Omental fat pad (tissue), 3 donors: ENCODE measurements at regions not wholly inside any gene's neighbourhood (a gene's known extent, or its start where the extent isn't known, plus 50 kb on each side); places are given as distances from the start of the nearest gene placed in this dataset.

Source experiments
- ATAC-seq: fragments of 150-250 bp; one replicate; pipeline ENCODE4 v1.9.1; 2016; ENCODE audit warnings: mild to moderate bottlenecking, moderate library complexity; ENCODE audit not compliant: low FRiP score
- DNase-seq: peaks from one replicate; pipeline ENCODE4 v3.0.0-alpha.2; 2019; ENCODE audit warnings: low spot score
- CTCF ChIP-seq, 3 donors: fragments of 450-650 bp; IDR thresholded peaks; one replicate each; pipeline ENCODE4 v1.5.1; 2016 to 2017; ENCODE audit warnings: antibody characterized with exemption in 3 of 3, mild to moderate bottlenecking in 3 of 3, moderate library complexity in 2 of 3

- TF ChIP-seq CTCF (IDR thresholded peaks at IDR 0.05), result no peak
- DNase-seq, result no peak
- ATAC-seq, result no peak
Observed at GRCh38 chr1:232282498-232282897, 347.4 kb downstream of the SIPA1L2 start.

- no peak for TF ChIP-seq CTCF (IDR thresholded peaks at IDR 0.05)
- no peak for ATAC-seq
- DNase-seq, result no peak
Observed at GRCh38 chr1:232280910-232281309, 349.0 kb downstream of the SIPA1L2 start.

- DNase-seq, result no peak
- ATAC-seq, result no peak
- TF ChIP-seq CTCF (IDR thresholded peaks at IDR 0.05), result no peak
Observed at GRCh38 chr1:232279909-232280400, 350.0 kb downstream of the SIPA1L2 start.

GRCh38 chr1:232278925-232279324 lies 351.0 kb downstream of the SIPA1L2 start:
- DNase-seq, result no peak
- ATAC-seq, result no peak

GRCh38 chr1:232276651-232277050 lies 353.3 kb downstream of the SIPA1L2 start:
- no peak for ATAC-seq
- no peak for DNase-seq
- no peak for TF ChIP-seq CTCF (IDR thresholded peaks at IDR 0.05)

More at GRCh38 chr1:232278925-232279324, 351.0 kb downstream of the SIPA1L2 start:
- TF ChIP-seq CTCF (IDR thresholded peaks at IDR 0.05), result no peak

GRCh38 chr1:232274999-232275710 lies 354.8 kb downstream of the SIPA1L2 start:
- ATAC-seq, result no peak
- no peak for DNase-seq
- no peak for TF ChIP-seq CTCF (IDR thresholded peaks at IDR 0.05)

GRCh38 chr1:232274236-232274855 lies 355.6 kb downstream of the SIPA1L2 start:
- ATAC-seq (no peak), DNase-seq (no peak)
- TF ChIP-seq CTCF (IDR thresholded peaks at IDR 0.05), result no peak
